ENCODE measurements at regions not wholly inside any gene's neighbourhood (a gene's known extent, or its start where the extent isn't known, plus 50 kb on each side); places are given as distances from the start of the nearest gene placed in this dataset.
"Not testable (repeated sequence)": the region's sequence is repeated elsewhere in the genome, so short reads cannot be mapped to it uniquely, and the experiment has no call there.

DNA sequence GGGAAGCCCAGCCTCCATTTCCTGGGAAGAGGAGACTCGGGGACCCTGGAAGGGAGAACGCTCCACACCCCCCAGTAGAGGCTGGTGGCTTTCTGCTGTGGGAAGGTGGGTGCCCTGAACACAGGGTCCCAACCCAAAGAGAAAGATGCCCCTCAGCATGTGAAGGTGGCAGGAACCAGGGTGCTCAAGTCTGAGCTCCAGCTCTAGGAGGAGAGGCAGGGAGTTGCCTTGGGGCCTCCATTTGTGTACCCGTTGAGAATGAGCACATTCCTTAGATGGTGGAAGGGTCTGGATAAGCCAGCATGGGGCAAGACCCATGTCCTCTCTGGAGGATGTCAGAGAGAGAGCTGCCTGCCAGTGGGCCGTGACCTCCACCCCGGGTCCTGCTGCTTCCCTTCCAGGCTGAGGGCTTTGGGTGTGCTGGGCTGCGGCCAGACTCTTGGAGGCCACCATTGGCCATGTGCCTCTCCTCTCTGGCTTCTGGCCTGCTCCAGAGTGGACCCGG, 212.4 kb downstream of the TBC1D2B start:
- no peak for FAIRE-seq
- DNase-seq (ENCODE audit: insufficient read length, low spot score), result no peak

DNA sequence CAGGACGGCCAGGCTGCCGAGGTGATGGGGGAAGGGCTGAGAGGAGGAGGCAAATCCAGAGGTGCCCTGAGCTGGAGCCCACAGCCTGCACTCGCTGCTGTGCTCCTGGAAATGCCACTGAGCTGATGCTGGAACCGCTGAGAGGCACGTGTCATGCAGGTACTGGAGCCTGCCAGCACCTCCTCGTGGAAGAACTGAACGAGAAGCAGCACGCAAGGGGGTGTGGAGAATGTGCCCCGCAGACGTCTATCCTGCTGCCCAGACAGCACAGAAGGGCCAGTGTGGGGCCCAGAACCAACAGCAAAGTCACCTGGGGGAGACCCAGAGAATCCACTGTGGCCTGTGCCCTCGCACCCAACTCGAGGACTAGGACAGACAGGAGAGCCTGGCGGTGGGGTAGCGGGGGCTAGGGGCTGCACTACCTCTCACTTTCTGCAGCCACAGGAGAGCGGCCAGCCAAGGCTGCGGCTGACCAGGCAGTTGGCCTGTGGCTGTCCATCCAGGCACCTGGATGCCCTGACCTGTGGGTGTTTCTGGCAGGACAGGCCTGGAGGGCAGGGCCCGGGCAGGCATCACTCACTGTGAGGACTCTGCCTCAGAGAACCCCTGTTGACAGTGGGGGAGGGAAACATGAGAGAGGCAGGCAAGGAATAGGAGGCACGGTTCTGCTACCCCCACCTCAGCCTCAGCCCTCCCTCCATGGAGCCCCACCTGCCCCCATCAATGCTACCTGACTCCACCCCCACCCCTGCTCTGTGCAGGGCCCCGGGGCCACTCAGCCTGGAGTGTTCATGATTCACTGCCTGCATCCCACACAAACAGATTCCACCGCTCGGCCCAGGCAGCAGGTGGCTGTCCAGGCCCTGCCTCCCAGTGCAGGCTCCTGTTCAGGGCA, 213.1 kb downstream of the TBC1D2B start:
- DNase-seq (ENCODE audit: insufficient read length, low spot score) (peak; percentile 42), FAIRE-seq (peak; percentile 72)

DNA sequence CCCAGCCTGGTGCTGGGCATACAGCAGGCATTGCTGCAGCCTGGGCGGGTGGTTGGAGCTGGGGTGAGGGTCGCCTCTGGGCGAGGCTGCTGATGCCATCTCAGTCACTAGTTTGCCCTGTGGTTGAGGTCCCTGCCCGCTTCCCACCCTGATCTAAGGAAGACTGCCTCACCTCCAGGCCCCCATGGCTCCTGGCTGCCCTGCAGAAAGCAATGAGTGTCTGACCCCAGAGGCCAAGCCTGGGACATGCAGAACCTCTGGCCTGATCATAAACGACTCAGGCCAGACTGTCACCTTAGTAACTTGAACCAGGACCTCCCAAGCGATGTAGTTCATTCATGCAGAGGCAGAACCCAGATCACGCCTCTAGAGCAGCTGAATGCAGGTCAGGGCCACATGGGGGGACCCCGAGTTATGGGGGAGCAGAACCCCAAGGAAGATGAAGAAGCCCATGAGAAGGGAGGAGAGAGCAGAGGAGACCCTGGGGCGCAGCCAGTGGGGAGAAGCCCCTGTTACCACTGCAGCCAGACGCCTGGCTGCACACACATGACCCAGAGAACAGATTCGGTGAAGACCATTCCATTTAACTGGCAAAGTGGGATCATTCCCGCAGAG, 213.9 kb downstream of the TBC1D2B start:
- FAIRE-seq (no peak), DNase-seq (ENCODE audit: insufficient read length, low spot score) (no peak)

- DNase-seq (ENCODE audit: insufficient read length, low spot score), result no peak
- no peak for FAIRE-seq
These were observed 214.8 kb downstream of the TBC1D2B start for GRCh38 chr15:77862651-77863104.

GRCh38 chr15:77861997-77862635, 215.4 kb downstream of the TBC1D2B start:
- DNase-seq (ENCODE audit: insufficient read length, low spot score), result not testable (repeated sequence)
- FAIRE-seq, result peak; percentile 85

- FAIRE-seq, result no peak
- no peak for DNase-seq (ENCODE audit: insufficient read length, low spot score)
These were observed 217.3 kb downstream of the TBC1D2B start for GRCh38 chr15:77860071-77860691.

DNA sequence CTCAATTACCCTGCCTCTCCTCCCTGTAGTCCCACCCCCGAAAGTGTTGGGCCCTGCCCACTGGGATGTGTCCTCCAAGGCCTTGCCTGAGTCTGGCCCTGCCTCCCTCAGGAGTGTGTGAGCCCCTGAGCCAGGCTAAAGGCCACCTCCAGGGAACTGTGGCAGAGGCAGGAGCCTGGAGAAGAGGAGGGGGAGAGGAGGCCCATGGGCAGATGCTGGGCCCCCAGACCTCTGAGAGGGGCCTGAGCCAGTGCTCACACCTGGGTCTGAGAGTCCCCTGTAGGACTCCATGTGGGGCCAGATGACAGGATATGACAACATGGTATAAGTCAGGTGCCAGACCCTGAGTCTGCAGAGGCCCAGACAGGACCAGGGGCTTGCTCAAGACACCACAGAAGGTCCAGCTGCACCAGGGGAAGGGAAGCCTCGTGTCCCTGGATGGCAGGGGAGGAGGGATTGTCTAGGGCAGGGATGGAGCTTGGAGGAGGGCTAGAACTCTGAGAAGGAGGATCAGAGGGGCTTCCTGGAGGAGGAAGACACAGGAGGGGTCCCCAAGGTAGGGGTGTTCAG, 217.9 kb downstream of the TBC1D2B start:
- no peak for FAIRE-seq
- no peak for DNase-seq (ENCODE audit: insufficient read length, low spot score)

DNA sequence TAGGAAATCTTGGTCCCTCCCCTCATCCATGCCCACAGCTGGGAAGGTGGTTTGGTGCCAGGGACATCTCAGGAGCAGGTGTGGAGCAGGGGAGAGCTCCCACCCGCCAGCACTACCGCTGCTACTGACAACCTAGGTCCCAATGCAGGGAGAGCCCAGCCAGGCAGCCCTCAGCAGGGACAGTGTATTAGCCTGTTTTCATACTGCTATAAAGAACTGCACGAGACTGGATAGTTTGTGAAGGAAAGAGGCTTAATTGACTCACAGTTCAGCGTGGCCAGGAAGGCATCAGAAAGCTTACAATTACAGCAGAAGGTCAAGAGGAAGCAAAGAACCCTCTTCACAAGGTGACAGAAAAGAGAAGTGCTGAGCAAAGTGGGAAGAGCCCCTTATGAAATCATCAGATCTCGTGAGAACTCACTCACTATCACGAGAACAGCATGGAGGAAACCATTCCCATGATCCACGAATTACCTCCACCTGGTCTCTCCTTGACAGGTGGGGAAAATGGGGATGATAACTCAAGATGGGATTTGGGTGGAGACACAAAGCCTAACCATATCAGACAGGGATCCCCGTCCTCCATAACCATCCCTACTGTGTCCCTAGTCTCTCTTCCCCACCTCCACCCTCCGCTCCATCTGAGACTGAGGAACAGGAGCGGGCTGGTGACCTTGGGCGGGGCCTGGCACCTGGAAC, 218.6 kb downstream of the TBC1D2B start:
- FAIRE-seq (no peak), DNase-seq (ENCODE audit: insufficient read length, low spot score) (no peak)

DNA sequence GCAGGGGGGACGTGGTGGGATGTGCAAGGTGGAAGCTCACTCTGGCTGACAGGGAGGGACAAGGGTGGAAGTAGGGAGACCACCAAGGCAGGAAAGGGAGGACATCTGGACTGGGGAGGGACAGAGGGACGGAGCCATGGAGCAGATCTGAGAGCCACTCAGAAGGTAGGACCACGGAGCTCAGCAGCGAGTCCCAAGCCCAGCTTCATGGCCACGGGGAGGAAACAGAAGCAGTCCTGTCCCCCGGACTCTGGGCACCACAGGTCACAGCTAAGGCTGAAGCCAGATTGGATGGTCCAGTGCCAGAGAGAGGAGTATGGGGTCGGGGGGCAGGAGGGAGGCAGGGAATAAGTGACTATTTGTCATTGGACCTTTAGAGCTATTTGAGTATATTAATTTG, 220.1 kb downstream of the TBC1D2B start:
- DNase-seq (ENCODE audit: insufficient read length, low spot score) (no peak), FAIRE-seq (no peak)

DNA sequence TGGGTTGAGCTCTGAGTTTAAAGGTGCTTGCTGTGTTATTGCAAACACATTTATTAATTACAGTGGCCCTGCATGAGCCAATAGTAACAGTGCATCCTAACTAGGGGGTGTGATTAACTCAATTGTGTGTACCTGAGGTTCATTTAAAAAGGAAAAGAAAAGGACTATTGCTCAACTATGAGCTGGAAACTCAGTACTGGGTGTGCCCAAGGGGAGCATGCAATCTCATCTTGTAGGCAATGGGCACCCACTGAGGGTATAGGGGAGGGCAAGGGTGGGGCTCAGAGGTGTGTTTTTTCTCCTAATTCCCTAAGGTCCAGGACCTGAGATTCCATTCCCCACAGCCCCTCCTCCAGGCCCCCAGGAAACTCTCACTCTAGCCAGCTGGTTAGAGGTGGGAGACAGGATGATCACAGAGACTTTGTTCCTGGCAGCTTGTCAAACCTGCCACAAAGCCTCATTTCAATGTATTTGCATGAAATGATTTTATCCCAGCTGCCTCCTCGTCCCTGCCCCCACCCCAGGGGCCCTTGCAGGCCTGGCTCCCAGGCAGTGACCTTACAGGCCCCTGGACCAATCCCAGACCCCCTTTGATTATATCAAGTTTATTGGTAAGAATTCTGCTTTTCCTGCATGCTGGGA, 220.7 kb downstream of the TBC1D2B start:
- FAIRE-seq (no peak), DNase-seq (ENCODE audit: insufficient read length, low spot score) (no peak)

DNA sequence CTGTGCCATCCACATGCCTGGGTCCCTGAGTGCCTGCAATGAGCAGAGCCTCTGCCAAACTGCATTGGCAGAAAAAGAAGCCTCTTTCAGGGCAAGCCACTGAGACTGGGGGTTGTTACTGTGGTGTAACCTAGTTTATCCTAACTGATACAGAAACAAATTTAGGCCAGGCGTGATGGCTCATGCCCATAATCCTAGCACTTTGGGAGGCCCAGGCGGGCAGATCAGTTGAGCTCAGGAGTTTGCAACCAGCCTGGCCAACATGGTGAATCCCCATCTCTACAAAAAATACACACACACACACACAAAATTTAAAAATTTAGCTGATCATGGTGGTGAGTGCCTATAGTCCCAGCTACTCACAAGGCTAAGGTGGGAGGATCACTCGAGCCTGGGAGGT, 221.6 kb downstream of the TBC1D2B start:
- FAIRE-seq, result no peak
- DNase-seq (ENCODE audit: insufficient read length, low spot score), result no peak

DNA sequence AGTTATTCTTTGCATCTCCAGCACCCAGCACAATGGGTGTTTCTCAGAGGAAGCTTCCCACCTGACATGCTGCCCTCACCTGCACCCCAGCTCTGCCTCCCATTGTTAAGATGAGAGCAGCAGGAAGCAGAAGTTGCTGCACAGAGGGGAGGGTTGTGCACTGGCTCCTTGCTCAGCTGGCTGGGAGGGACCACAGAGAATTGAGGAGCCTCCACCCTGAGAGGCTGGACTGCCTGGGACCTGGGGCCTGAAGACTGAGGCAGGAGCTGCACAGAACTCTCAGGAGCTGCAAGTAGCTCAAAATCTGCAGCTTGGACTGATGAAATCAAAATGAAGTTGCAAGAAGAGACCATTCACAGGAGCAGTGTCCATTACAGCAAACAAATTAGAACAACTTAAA, 222.3 kb upstream of the LINGO1 start:
- FAIRE-seq, result no peak
- no peak for DNase-seq (ENCODE audit: insufficient read length, low spot score)

GRCh38 chr15:77853910-77854309, 221.2 kb upstream of the LINGO1 start:
- no peak for FAIRE-seq
- no peak for DNase-seq (ENCODE audit: insufficient read length, low spot score)

GRCh38 chr15:77853008-77853328, 220.3 kb upstream of the LINGO1 start:
- no peak for FAIRE-seq
- DNase-seq (ENCODE audit: insufficient read length, low spot score), result no peak

- FAIRE-seq (no peak), DNase-seq (ENCODE audit: insufficient read length, low spot score) (no peak)
These were observed 219.7 kb upstream of the LINGO1 start for GRCh38 chr15:77852241-77853007.

DNA sequence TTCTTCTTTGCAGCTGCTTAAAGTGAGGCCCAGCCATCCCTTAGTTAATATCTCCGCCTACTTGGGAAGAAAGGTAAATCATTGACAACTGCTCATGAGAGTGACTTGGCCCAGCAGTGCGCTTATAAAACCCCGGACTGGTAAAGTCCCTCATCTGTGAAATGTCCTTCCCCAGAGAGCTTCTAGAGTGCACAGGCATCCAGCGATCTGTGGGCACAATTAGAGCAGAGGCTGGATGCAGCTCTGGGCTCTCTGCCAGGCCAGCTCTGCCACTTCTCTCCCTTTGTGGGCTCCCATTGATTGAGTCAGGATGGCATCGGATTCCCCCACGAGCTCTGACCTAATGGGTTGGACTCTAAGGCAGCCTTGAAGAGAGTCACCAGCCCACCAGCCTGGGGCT, 219.0 kb upstream of the LINGO1 start:
- DNase-seq (ENCODE audit: insufficient read length, low spot score) (no peak), FAIRE-seq (no peak)

DNA sequence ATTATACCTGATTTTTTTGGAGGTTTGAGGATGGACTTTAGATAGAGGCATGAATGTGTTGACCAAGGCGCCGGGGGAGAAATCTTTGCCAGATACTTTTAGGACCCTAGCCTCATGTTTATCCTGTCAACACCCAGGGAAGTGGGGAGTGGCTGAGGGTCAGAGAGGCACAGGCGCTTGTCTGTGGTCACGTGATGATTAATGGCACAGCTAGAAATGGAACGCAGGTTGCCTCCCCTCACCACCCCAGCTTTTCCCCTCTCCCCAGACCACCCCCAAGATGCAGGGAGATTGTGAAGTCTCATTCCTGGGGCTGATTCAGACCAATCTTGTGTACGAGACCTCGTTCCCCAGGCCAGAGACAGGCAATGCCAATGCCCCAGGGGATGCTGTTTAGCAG, 218.4 kb upstream of the LINGO1 start:
- DNase-seq (ENCODE audit: insufficient read length, low spot score) (no peak), FAIRE-seq (no peak)

- FAIRE-seq (no peak), DNase-seq (ENCODE audit: insufficient read length, low spot score) (no peak)
These were observed 214.3 kb upstream of the LINGO1 start for GRCh38 chr15:77846986-77847385.

DNA sequence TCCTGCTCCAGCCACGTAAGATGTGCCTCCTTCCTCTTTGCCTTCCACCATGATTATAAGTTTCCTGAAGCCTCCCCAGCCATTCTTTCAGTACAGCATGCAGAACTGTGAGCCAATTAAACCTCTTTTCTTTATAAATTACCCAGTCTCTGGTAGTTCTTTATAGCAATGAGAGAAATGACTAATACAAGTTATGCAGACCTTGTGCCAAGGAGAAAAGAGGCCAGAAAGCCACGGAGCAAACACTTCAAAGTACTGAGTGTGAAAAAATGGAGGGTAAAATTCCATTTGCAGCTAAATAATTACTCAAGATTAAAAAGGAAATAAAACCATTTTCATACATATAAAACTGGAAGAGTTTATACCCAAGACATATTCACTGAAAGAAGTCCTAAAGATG, 213.6 kb upstream of the LINGO1 start:
- DNase-seq (ENCODE audit: insufficient read length, low spot score) (no peak), FAIRE-seq (no peak)

All from HTR-8/SVneo (cell line).